ENCODE measurements at regions not wholly inside any gene's neighbourhood (a gene's known extent, or its start where the extent isn't known, plus 50 kb on each side); places are given as distances from the start of the nearest gene placed in this dataset.

- no peaks in the 10 kb centered on the region for H3K4me1 ChIP-seq
- intact Hi-C loops (cut with DNase I) = no loop called here
- TF ChIP-seq CTCF (IDR thresholded peaks at IDR 0.05) = no peak
- no peak overlapping the region for H3K4me3 ChIP-seq
- no peaks in the 10 kb centered on the region for H3K27me3 ChIP-seq
- no peak for ATAC-seq
- H3K36me3 ChIP-seq = no peaks in the 10 kb centered on the region
- H3K9me3 ChIP-seq = peaks cover 0 to 9% (median 0%) of the 10 kb centered on the region in 11 donors
- DNase-seq = no peak
- H3K27ac ChIP-seq = no peak overlapping the region
Measured at GRCh38 chr13:83975655-83976165, 93.4 kb upstream of the SLITRK1 start.

GRCh38 chr13:83958531-83958930 lies 76.3 kb upstream of the SLITRK1 start:
- WGBS, 2 donors = 64 to 66% methylated on average over 1 of the region's 1 CpG
- H3K4me1 ChIP-seq = no peaks in the 10 kb centered on the region
- no peak overlapping the region for H3K27ac ChIP-seq
- TF ChIP-seq CTCF (IDR thresholded peaks at IDR 0.05) = no peak
- ATAC-seq (no peak), DNase-seq (no peak)
- H3K27me3 ChIP-seq = no peaks in the 10 kb centered on the region
- no peaks in the 10 kb centered on the region for H3K36me3 ChIP-seq
- peaks cover 0 to 4% (median 0%) of the 10 kb centered on the region in 11 donors for H3K9me3 ChIP-seq
- intact Hi-C loops (cut with DNase I) = no loop called here
- H3K4me3 ChIP-seq = no peak overlapping the region

GRCh38 chr13:83955011-83955410 lies 72.7 kb upstream of the SLITRK1 start:
- H3K27ac ChIP-seq = no peak overlapping the region
- 89 to 90% methylated on average over 3 of the region's 3 CpGs for WGBS, 2 donors
- DNase-seq (no peak), ATAC-seq (no peak)
- H3K36me3 ChIP-seq = no peaks in the 10 kb centered on the region
- no peak for TF ChIP-seq CTCF (IDR thresholded peaks at IDR 0.05)
- intact Hi-C loops (cut with DNase I) = no loop called here
- no peak overlapping the region for H3K4me3 ChIP-seq
- no peaks in the 10 kb centered on the region for H3K4me1 ChIP-seq
- no peaks in the 10 kb centered on the region for H3K9me3 ChIP-seq
- H3K27me3 ChIP-seq = no peaks in the 10 kb centered on the region

- TF ChIP-seq CTCF (IDR thresholded peaks at IDR 0.05) = no peak
- ATAC-seq = no peak
- Histone ChIP-seq H3K36me3 (no peaks in the 10 kb centered on the region), H3K4me1 (no peaks in the 10 kb centered on the region), H3K9me3 (no peaks in the 10 kb centered on the region), H3K27me3 (no peaks in the 10 kb centered on the region), H3K27ac (no peak overlapping the region), H3K4me3 (no peak overlapping the region)
- no peak for DNase-seq
- WGBS, 2 donors = 91 to 99% methylated on average over 2 of the region's 2 CpGs
- intact Hi-C loops (cut with DNase I) = no loop called here
Measured at GRCh38 chr13:83953916-83954315, 71.6 kb upstream of the SLITRK1 start.
